SK-N-SH treated with all-trans-retinoic acid at 6 μM for 48 hours (cell line): ENCODE measurements at regions not wholly inside any gene's neighbourhood (a gene's known extent, or its start where the extent isn't known, plus 50 kb on each side); places are given as distances from the start of the nearest gene placed in this dataset.

Experiments used
- ATAC-seq: fragments of 200-7000 bp; cut with Tn5 transposase; 3 replicates; pipeline ENCODE4 v1.9.1; 2020; ENCODE audit warnings: mild to moderate bottlenecking, moderate library complexity
- ARNTL ChIP-seq: fragments of 450-650 bp; formaldehyde crosslinking; IDR thresholded peaks from 2 replicates; pipeline ENCODE4 v1.5.0; 2020; ENCODE audit warnings: low read depth, mild to moderate bottlenecking, moderate library complexity, borderline replicate concordance
- BACH2 ChIP-seq: fragments of 250-450 bp; sonication (Bioruptor Pico); IDR thresholded peaks from 2 replicates; pipeline ENCODE4 v1.9.0; 2021; ENCODE audit warnings: mild to moderate bottlenecking, borderline replicate concordance
- ESRRG ChIP-seq: fragments of 250-450 bp; sonication (Bioruptor Pico); IDR thresholded peaks from 2 replicates; pipeline ENCODE4 v1.6.1; 2021; ENCODE audit warnings: mild to moderate bottlenecking
- GLIS3 ChIP-seq: fragments of 250-450 bp; sonication (Bioruptor Pico); IDR thresholded peaks from 2 replicates; pipeline ENCODE4 v1.5.0; 2020; ENCODE audit warnings: mild to moderate bottlenecking, moderate library complexity
- ISL1 ChIP-seq: fragments of 250-450 bp; sonication (Bioruptor Pico); IDR thresholded peaks from 2 replicates; pipeline ENCODE4 v2.1.2; 2022; ENCODE audit warnings: mild to moderate bottlenecking, moderate library complexity
- OSR1 ChIP-seq: fragments of 250-450 bp; sonication (Bioruptor Pico); IDR thresholded peaks from 2 replicates; pipeline ENCODE4 v1.8.0; 2022; ENCODE audit warnings: moderate library complexity, mild to moderate bottlenecking, inconsistent platforms
- PPARA ChIP-seq: fragments of 250-450 bp; sonication (Bioruptor Pico); IDR thresholded peaks from 2 replicates; pipeline ENCODE4 v1.5.0; 2020; ENCODE audit warnings: mild to moderate bottlenecking, borderline replicate concordance
- RARB ChIP-seq: fragments of 250-450 bp; sonication (Bioruptor Pico); IDR thresholded peaks from 2 replicates; pipeline ENCODE4 v1.8.0; 2021; ENCODE audit warnings: mild to moderate bottlenecking, moderate library complexity
- SNAI2 ChIP-seq: fragments of 250-450 bp; sonication (Bioruptor Pico); IDR thresholded peaks from 2 replicates; pipeline ENCODE4 v1.5.0; 2020; ENCODE audit warnings: mild to moderate bottlenecking, moderate library complexity
- TCF4 ChIP-seq: fragments of 250-450 bp; sonication (Bioruptor Pico); IDR thresholded peaks from 2 replicates; pipeline ENCODE4 v1.8.0; 2021; ENCODE audit warnings: mild to moderate bottlenecking, moderate library complexity, borderline replicate concordance
- TOX ChIP-seq: fragments of 250-450 bp; sonication (Bioruptor Pico); IDR thresholded peaks from 2 replicates; pipeline ENCODE4 v1.8.0; 2021; ENCODE audit warnings: mild to moderate bottlenecking, moderate library complexity, borderline replicate concordance
- TSHZ2 ChIP-seq: fragments of 250-450 bp; sonication (Bioruptor Pico); IDR thresholded peaks from 2 replicates; pipeline ENCODE4 v1.5.0; 2020; ENCODE audit warnings: mild to moderate bottlenecking, moderate library complexity
- ZFP3 ChIP-seq: fragments of 250-450 bp; sonication (Bioruptor Pico); IDR thresholded peaks from 2 replicates; pipeline ENCODE4 v1.5.0; 2020; ENCODE audit warnings: mild to moderate bottlenecking, moderate library complexity
- ZFP30 ChIP-seq: fragments of 450-650 bp; formaldehyde crosslinking; IDR thresholded peaks from 2 replicates; pipeline ENCODE4 v1.5.0; 2022; ENCODE audit warnings: mild to moderate bottlenecking, moderate library complexity
- ZNF565 ChIP-seq: fragments of 450-650 bp; formaldehyde crosslinking; conservative IDR thresholded peaks from 2 replicates; pipeline ENCODE4 v1.5.0; 2020; ENCODE audit warnings: low read depth, mild to moderate bottlenecking, moderate library complexity
- ZNF8 ChIP-seq: fragments of 450-650 bp; formaldehyde crosslinking; IDR thresholded peaks from 2 replicates; pipeline ENCODE4 v1.5.0; 2020; ENCODE audit warnings: mild to moderate bottlenecking, moderate library complexity
- TF ChIP-seq, protein P1 (sequence below): fragments of 250-450 bp; sonication (Bioruptor Pico); IDR thresholded peaks from 2 replicates; pipeline ENCODE4 v1.8.0; 2020; ENCODE audit warnings: mild to moderate bottlenecking, moderate library complexity, borderline replicate concordance
- TF ChIP-seq, protein P2 (sequence below): fragments of 250-450 bp; sonication (Bioruptor Pico); IDR thresholded peaks from 2 replicates; pipeline ENCODE4 v1.8.0; 2021; ENCODE audit warnings: low read depth, mild to moderate bottlenecking, moderate library complexity, borderline replicate concordance
- TF ChIP-seq, protein P3 (sequence below): fragments of 250-450 bp; sonication (Bioruptor Pico); IDR thresholded peaks from 2 replicates; pipeline ENCODE4 v1.5.1; 2021; ENCODE audit warnings: mild to moderate bottlenecking, moderate library complexity

GRCh38 chr2:217216316-217216715, 356.5 kb upstream of the TNP1 start:
- no peak for ATAC-seq
- TF ChIP-seq TCF4 (CRISPR knock-in tag) (no peak), PPARA (CRISPR knock-in tag) (no peak), ISL1 (no peak), ZNF565 (CRISPR knock-in tag) (no peak), ZFP30 (CRISPR knock-in tag) (no peak), OSR1 (CRISPR knock-in tag) (no peak), ESRRG (CRISPR knock-in tag) (no peak), SNAI2 (no peak), ARNTL (no peak), ZNF8 (CRISPR knock-in tag) (no peak), ZFP3 (CRISPR knock-in tag) (no peak)
- TF ChIP-seq, protein P1, sequence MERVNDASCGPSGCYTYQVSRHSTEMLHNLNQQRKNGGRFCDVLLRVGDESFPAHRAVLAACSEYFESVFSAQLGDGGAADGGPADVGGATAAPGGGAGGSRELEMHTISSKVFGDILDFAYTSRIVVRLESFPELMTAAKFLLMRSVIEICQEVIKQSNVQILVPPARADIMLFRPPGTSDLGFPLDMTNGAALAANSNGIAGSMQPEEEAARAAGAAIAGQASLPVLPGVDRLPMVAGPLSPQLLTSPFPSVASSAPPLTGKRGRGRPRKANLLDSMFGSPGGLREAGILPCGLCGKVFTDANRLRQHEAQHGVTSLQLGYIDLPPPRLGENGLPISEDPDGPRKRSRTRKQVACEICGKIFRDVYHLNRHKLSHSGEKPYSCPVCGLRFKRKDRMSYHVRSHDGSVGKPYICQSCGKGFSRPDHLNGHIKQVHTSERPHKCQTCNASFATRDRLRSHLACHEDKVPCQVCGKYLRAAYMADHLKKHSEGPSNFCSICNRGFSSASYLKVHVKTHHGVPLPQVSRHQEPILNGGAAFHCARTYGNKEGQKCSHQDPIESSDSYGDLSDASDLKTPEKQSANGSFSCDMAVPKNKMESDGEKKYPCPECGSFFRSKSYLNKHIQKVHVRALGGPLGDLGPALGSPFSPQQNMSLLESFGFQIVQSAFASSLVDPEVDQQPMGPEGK, result no peak
- TF ChIP-seq, protein P2, sequence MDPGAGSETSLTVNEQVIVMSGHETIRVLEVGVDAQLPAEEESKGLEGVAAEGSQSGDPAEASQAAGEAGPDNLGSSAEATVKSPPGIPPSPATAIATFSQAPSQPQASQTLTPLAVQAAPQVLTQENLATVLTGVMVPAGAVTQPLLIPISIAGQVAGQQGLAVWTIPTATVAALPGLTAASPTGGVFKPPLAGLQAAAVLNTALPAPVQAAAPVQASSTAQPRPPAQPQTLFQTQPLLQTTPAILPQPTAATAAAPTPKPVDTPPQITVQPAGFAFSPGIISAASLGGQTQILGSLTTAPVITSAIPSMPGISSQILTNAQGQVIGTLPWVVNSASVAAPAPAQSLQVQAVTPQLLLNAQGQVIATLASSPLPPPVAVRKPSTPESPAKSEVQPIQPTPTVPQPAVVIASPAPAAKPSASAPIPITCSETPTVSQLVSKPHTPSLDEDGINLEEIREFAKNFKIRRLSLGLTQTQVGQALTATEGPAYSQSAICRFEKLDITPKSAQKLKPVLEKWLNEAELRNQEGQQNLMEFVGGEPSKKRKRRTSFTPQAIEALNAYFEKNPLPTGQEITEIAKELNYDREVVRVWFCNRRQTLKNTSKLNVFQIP (CRISPR knock-in tag), result no peak
- TF ChIP-seq, protein P3, sequence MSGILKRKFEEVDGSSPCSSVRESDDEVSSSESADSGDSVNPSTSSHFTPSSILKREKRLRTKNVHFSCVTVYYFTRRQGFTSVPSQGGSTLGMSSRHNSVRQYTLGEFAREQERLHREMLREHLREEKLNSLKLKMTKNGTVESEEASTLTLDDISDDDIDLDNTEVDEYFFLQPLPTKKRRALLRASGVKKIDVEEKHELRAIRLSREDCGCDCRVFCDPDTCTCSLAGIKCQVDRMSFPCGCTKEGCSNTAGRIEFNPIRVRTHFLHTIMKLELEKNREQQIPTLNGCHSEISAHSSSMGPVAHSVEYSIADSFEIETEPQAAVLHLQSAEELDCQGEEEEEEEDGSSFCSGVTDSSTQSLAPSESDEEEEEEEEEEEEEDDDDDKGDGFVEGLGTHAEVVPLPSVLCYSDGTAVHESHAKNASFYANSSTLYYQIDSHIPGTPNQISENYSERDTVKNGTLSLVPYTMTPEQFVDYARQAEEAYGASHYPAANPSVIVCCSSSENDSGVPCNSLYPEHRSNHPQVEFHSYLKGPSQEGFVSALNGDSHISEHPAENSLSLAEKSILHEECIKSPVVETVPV (CRISPR knock-in tag), result no peak

- TF ChIP-seq ARNTL (no peak), ZFP3 (CRISPR knock-in tag) (no peak), ZFP30 (CRISPR knock-in tag) (no peak), SNAI2 (no peak), ESRRG (CRISPR knock-in tag) (no peak), TSHZ2 (CRISPR knock-in tag) (no peak), RARB (CRISPR knock-in tag) (no peak)
- TF ChIP-seq, protein P3 (CRISPR knock-in tag), result no peak
- no peak for ATAC-seq
These were observed 356.0 kb upstream of the TNP1 start for GRCh38 chr2:217215877-217216276.

GRCh38 chr2:217208867-217209266, 349.0 kb upstream of the TNP1 start:
- TF ChIP-seq ISL1, result no peak
- TF ChIP-seq ZNF8 (CRISPR knock-in tag), result no peak
- no peak for TF ChIP-seq ARNTL
- no peak for TF ChIP-seq TCF4 (CRISPR knock-in tag)
- TF ChIP-seq, protein P3 (CRISPR knock-in tag), result no peak
- no peak for ATAC-seq

GRCh38 chr2:217207699-217208010, 347.8 kb upstream of the TNP1 start:
- ATAC-seq, result no peak
- no peak for TF ChIP-seq ARNTL
- no peak for TF ChIP-seq PPARA (CRISPR knock-in tag)
- no peak for TF ChIP-seq GLIS3
- no peak for TF ChIP-seq BACH2 (CRISPR knock-in tag)
- TF ChIP-seq ISL1, result no peak
- TF ChIP-seq ZFP3 (CRISPR knock-in tag), result no peak
- TF ChIP-seq, protein P3 (CRISPR knock-in tag), result no peak
- TF ChIP-seq SNAI2, result no peak
- no peak for TF ChIP-seq TOX
- no peak for TF ChIP-seq ZNF8 (CRISPR knock-in tag)
- no peak for TF ChIP-seq OSR1 (CRISPR knock-in tag)
- no peak for TF ChIP-seq TCF4 (CRISPR knock-in tag)
- TF ChIP-seq ZNF565 (CRISPR knock-in tag), result no peak
- TF ChIP-seq TSHZ2 (CRISPR knock-in tag), result no peak
